ENCODE measurements at regions not wholly inside any gene's neighbourhood (a gene's known extent, or its start where the extent isn't known, plus 50 kb on each side); places are given as distances from the start of the nearest gene placed in this dataset.

DNA sequence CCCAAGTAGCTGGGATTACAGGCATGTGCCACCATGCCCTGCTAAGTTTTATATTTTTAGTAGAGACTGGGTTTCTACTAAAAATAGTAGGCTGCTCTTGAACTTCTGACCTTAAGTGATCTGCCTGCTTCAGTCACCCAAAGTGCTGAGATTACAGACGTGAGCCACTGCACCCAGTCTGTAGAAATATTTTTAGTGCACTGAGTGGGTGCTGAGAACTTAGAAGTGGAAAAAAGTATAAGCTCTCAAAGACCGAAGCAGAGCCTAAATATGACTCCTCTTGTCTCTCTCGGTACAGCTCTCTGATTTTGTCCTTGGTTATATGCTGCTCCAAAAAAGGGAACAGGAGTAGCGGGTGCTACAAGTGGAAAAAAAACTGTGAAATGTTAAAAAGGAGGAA lies 353.8 kb upstream of the IZUMO3 start:
- H3K27me3 Mint-ChIP-seq: no peaks in the 10 kb centered on the region
- no peak for DNase-seq
- Histone ChIP-seq H3K36me3 (ENCODE audit: insufficient read depth, low read length) (no peaks in the 10 kb centered on the region), H3K9me3 (ENCODE audit: control insufficient read depth in 1 of 2, insufficient read depth in 1 of 2, low read length in 2 of 2) (peaks cover 0 to 8% of the 10 kb centered on the region in 2 experiments), H3K4me3 (ENCODE audit: low read length) (no peak overlapping the region), H3K4me1 (ENCODE audit: insufficient read depth, low read length) (no peaks in the 10 kb centered on the region), H3K27ac (ENCODE audit: low read depth in 1 of 2, low read length in 2 of 2) (no peak overlapping the region), H3K27me3 (ENCODE audit: control insufficient read depth in 1 of 2, insufficient read depth in 2 of 2, low read length in 2 of 2) (no peaks in the 10 kb centered on the region)
- no peaks in the 10 kb centered on the region for H3K36me3 Mint-ChIP-seq (ENCODE audit: low read depth)
- CTCF ChIA-PET: no interaction called here
- ATAC-seq (ENCODE audit: poor library complexity): no peak
- TF ChIP-seq, protein P1, sequence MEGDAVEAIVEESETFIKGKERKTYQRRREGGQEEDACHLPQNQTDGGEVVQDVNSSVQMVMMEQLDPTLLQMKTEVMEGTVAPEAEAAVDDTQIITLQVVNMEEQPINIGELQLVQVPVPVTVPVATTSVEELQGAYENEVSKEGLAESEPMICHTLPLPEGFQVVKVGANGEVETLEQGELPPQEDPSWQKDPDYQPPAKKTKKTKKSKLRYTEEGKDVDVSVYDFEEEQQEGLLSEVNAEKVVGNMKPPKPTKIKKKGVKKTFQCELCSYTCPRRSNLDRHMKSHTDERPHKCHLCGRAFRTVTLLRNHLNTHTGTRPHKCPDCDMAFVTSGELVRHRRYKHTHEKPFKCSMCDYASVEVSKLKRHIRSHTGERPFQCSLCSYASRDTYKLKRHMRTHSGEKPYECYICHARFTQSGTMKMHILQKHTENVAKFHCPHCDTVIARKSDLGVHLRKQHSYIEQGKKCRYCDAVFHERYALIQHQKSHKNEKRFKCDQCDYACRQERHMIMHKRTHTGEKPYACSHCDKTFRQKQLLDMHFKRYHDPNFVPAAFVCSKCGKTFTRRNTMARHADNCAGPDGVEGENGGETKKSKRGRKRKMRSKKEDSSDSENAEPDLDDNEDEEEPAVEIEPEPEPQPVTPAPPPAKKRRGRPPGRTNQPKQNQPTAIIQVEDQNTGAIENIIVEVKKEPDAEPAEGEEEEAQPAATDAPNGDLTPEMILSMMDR (IDR thresholded peaks at IDR 0.05): no peak
- H3K9me3 Mint-ChIP-seq: peaks cover 22% of the 10 kb centered on the region
- POLR2A ChIA-PET: no interaction called here
- no peak overlapping the region for H3K4me3 Mint-ChIP-seq
- H3K4me1 Mint-ChIP-seq (ENCODE audit: low read depth): no peaks in the 10 kb centered on the region
- H3K27ac Mint-ChIP-seq: no peak overlapping the region
- intact Hi-C loops (cut with DNase I, micrococcal nuclease): no loop called here

GRCh38 chr9:24897826-24898225 lies 352.1 kb upstream of the IZUMO3 start:
- ChIA-PET POLR2A (no interaction called here), CTCF (no interaction called here)
- H3K27me3 Mint-ChIP-seq: no peaks in the 10 kb centered on the region
- Histone ChIP-seq H3K4me3 (ENCODE audit: low read length) (no peak overlapping the region), H3K36me3 (ENCODE audit: insufficient read depth, low read length) (no peaks in the 10 kb centered on the region), H3K27me3 (ENCODE audit: control insufficient read depth in 1 of 2, insufficient read depth in 2 of 2, low read length in 2 of 2) (no peaks in the 10 kb centered on the region), H3K9me3 (ENCODE audit: control insufficient read depth in 1 of 2, insufficient read depth in 1 of 2, low read length in 2 of 2) (peaks cover 0 to 12% of the 10 kb centered on the region in 2 experiments), H3K4me1 (ENCODE audit: insufficient read depth, low read length) (no peaks in the 10 kb centered on the region), H3K27ac (ENCODE audit: low read depth in 1 of 2, low read length in 2 of 2) (no peak overlapping the region)
- ATAC-seq (ENCODE audit: poor library complexity) (no peak), DNase-seq (no peak)
- peaks cover 24% of the 10 kb centered on the region for H3K9me3 Mint-ChIP-seq
- TF ChIP-seq, protein P1 (IDR thresholded peaks at IDR 0.05): no peak
- H3K4me3 Mint-ChIP-seq: no peak overlapping the region
- no peaks in the 10 kb centered on the region for H3K4me1 Mint-ChIP-seq (ENCODE audit: low read depth)
- intact Hi-C loops (cut with DNase I, micrococcal nuclease): no loop called here
- H3K27ac Mint-ChIP-seq: no peak overlapping the region
- H3K36me3 Mint-ChIP-seq (ENCODE audit: low read depth): no peaks in the 10 kb centered on the region

GRCh38 chr9:24881361-24881760 lies 335.7 kb upstream of the IZUMO3 start:
- Histone ChIP-seq H3K36me3 (ENCODE audit: insufficient read depth, low read length) (no peaks in the 10 kb centered on the region), H3K4me3 (ENCODE audit: low read length) (no peak overlapping the region), H3K27ac (ENCODE audit: low read depth in 1 of 2, low read length in 2 of 2) (no peak overlapping the region), H3K9me3 (ENCODE audit: control insufficient read depth in 1 of 2, insufficient read depth in 1 of 2, low read length in 2 of 2) (peaks cover 0 to 10% of the 10 kb centered on the region in 2 experiments), H3K4me1 (ENCODE audit: insufficient read depth, low read length) (no peaks in the 10 kb centered on the region), H3K27me3 (ENCODE audit: control insufficient read depth in 1 of 2, insufficient read depth in 2 of 2, low read length in 2 of 2) (no peaks in the 10 kb centered on the region)
- TF ChIP-seq, protein P1 (IDR thresholded peaks at IDR 0.05): no peak
- H3K9me3 Mint-ChIP-seq: peaks cover 9% of the 10 kb centered on the region
- ATAC-seq (ENCODE audit: poor library complexity) (no peak), DNase-seq (no peak)
- POLR2A ChIA-PET: no interaction called here
- H3K36me3 Mint-ChIP-seq (ENCODE audit: low read depth): no peaks in the 10 kb centered on the region
- no peak overlapping the region for H3K4me3 Mint-ChIP-seq
- intact Hi-C loops (cut with DNase I, micrococcal nuclease): no loop called here
- no peak overlapping the region for H3K27ac Mint-ChIP-seq
- no peaks in the 10 kb centered on the region for H3K27me3 Mint-ChIP-seq
- no peaks in the 10 kb centered on the region for H3K4me1 Mint-ChIP-seq (ENCODE audit: low read depth)
- CTCF ChIA-PET: no interaction called here

Data from CD4-positive, alpha-beta T cell (primary cell).